Activated CD4-positive, alpha-beta T cell treated with anti-CD3 and anti-CD28 coated beads for 36 hours (primary cell): ENCODE measurements at regions not wholly inside any gene's neighbourhood (a gene's known extent, or its start where the extent isn't known, plus 50 kb on each side); places are given as distances from the start of the nearest gene placed in this dataset.

Source experiments
- ATAC-seq: fragments of 200-7000 bp; cut with Tn5 transposase; one replicate; pipeline ENCODE4 v1.10.0; 2021; ENCODE audit warnings: mild to moderate bottlenecking, moderate library complexity
- CTCF ChIA-PET: fragments of 350-600 bp; sonication (Branson Sonifier 250); formaldehyde crosslinking; loops from one replicate; lab custom pipeline; 2021; ENCODE audit warnings: antibody characterized with exemption; lab: Charles Lee
- POLR2A ChIA-PET: fragments of 350-600 bp; sonication (Branson Sonifier 250); formaldehyde crosslinking; loops from one replicate; lab custom pipeline; 2021; ENCODE audit warnings: antibody characterized with exemption, inconsistent platforms; lab: Charles Lee
- DNase-seq: peaks from one replicate; pipeline ENCODE4 v3.0.0-alpha.2; 2020
- H3K27ac Mint-ChIP-seq: one replicate; pipeline ENCODE4 v1.8.0; 2021; ENCODE audit warnings: mixed read lengths
- H3K27me3 Mint-ChIP-seq: one replicate; pipeline ENCODE4 v1.8.0; 2021; ENCODE audit warnings: mixed read lengths
- H3K36me3 Mint-ChIP-seq: one replicate; pipeline ENCODE4 v1.8.0; 2021; ENCODE audit warnings: low read depth, mixed read lengths
- H3K4me1 Mint-ChIP-seq: one replicate; pipeline ENCODE4 v1.8.0; 2021; ENCODE audit warnings: mixed read lengths
- H3K4me3 Mint-ChIP-seq: one replicate; pipeline ENCODE4 v1.8.0; 2021; ENCODE audit warnings: mild to moderate bottlenecking, moderate library complexity, mixed read lengths
- H3K9me3 Mint-ChIP-seq: one replicate; pipeline ENCODE4 v1.8.0; 2021; ENCODE audit warnings: low read depth, mixed read lengths
- intact Hi-C, 2 experiments: fragments of 100-400 bp; cut with DNase I in 1 of 2; cut with micrococcal nuclease in 1 of 2; formaldehyde crosslinking; loops; one replicate each; pipeline versions ENCODE4 v1.14.2 to v1.15.1; 2022 to 2024; cut with DNase I, micrococcal nuclease

GRCh38 chr11:131290185-131290584 lies 80.2 kb upstream of the NTM start:
- no peak overlapping the region for H3K27ac Mint-ChIP-seq
- ATAC-seq (no peak), DNase-seq (no peak)
- intact Hi-C loops: no loop called here
- H3K27me3 Mint-ChIP-seq: peaks cover 1% of the 10 kb centered on the region
- POLR2A ChIA-PET: no interaction called here
- no peak overlapping the region for H3K4me3 Mint-ChIP-seq
- peaks cover 2% of the 10 kb centered on the region for H3K9me3 Mint-ChIP-seq
- H3K36me3 Mint-ChIP-seq: no peaks in the 10 kb centered on the region
- no peaks in the 10 kb centered on the region for H3K4me1 Mint-ChIP-seq
- CTCF ChIA-PET: no interaction called here

GRCh38 chr11:131295986-131296385 lies 74.4 kb upstream of the NTM start:
- DNase-seq (no peak), ATAC-seq (no peak)
- Mint-ChIP-seq H3K27me3 (peaks cover 13% of the 10 kb centered on the region), H3K9me3 (peaks cover 5% of the 10 kb centered on the region), H3K27ac (no peak overlapping the region), H3K4me3 (no peak overlapping the region), H3K36me3 (no peaks in the 10 kb centered on the region), H3K4me1 (no peaks in the 10 kb centered on the region)
- intact Hi-C loops: no loop called here
- ChIA-PET CTCF (no interaction called here), POLR2A (no interaction called here)

- ATAC-seq (no peak), DNase-seq (no peak)
- ChIA-PET CTCF (no interaction called here), POLR2A (interaction anchor here (0.6 kb wide), 1 partner anchor 51 kb away, joined by 7 read pairs; no protein-coding TSS in a partner anchor)
- Mint-ChIP-seq H3K27ac (no peak overlapping the region), H3K27me3 (peaks cover 19% of the 10 kb centered on the region), H3K9me3 (peaks cover 5% of the 10 kb centered on the region), H3K4me3 (no peak overlapping the region), H3K36me3 (no peaks in the 10 kb centered on the region), H3K4me1 (no peaks in the 10 kb centered on the region)
- intact Hi-C loops: no loop called here
These were observed 73.0 kb upstream of the NTM start for GRCh38 chr11:131297441-131297840.

GRCh38 chr11:131299598-131300438 lies 70.6 kb upstream of the NTM start:
- CTCF ChIA-PET: no interaction called here
- Mint-ChIP-seq H3K4me3 (no peak overlapping the region), H3K9me3 (peaks cover 7% of the 10 kb centered on the region), H3K27me3 (peaks cover 19% of the 10 kb centered on the region), H3K27ac (no peak overlapping the region), H3K36me3 (no peaks in the 10 kb centered on the region), H3K4me1 (no peaks in the 10 kb centered on the region)
- intact Hi-C loops: no loop called here
- DNase-seq: no peak
- POLR2A ChIA-PET: no interaction called here
- ATAC-seq: no peak

GRCh38 chr11:131300439-131300717 lies 70.0 kb upstream of the NTM start:
- ATAC-seq (no peak), DNase-seq (no peak)
- Mint-ChIP-seq H3K27me3 (peaks cover 19% of the 10 kb centered on the region), H3K36me3 (no peaks in the 10 kb centered on the region), H3K4me1 (no peaks in the 10 kb centered on the region), H3K27ac (no peak overlapping the region), H3K4me3 (no peak overlapping the region), H3K9me3 (peaks cover 7% of the 10 kb centered on the region)
- ChIA-PET CTCF (no interaction called here), POLR2A (no interaction called here)
- intact Hi-C loops: no loop called here

GRCh38 chr11:131301306-131301705 lies 69.1 kb upstream of the NTM start:
- ATAC-seq (no peak), DNase-seq (no peak)
- Mint-ChIP-seq H3K4me3 (no peak overlapping the region), H3K9me3 (peaks cover 5% of the 10 kb centered on the region), H3K36me3 (no peaks in the 10 kb centered on the region), H3K27ac (no peak overlapping the region), H3K4me1 (no peaks in the 10 kb centered on the region), H3K27me3 (peaks cover 19% of the 10 kb centered on the region)
- ChIA-PET CTCF (no interaction called here), POLR2A (no interaction called here)
- intact Hi-C loops: no loop called here

- H3K9me3 Mint-ChIP-seq: peaks cover 4% of the 10 kb centered on the region
- no peak for ATAC-seq
- no peaks in the 10 kb centered on the region for H3K36me3 Mint-ChIP-seq
- no peak overlapping the region for H3K4me3 Mint-ChIP-seq
- peaks cover 16% of the 10 kb centered on the region for H3K27me3 Mint-ChIP-seq
- no peaks in the 10 kb centered on the region for H3K4me1 Mint-ChIP-seq
- no peak overlapping the region for H3K27ac Mint-ChIP-seq
- ChIA-PET POLR2A (no interaction called here), CTCF (interaction anchor here (0.8 kb wide), 1 partner anchor 19 kb away, joined by 3 read pairs; no protein-coding TSS in a partner anchor)
- DNase-seq: no peak
- intact Hi-C loops: no loop called here
These were observed 67.6 kb upstream of the NTM start for GRCh38 chr11:131302836-131303235.

- H3K27ac Mint-ChIP-seq: no peak overlapping the region
- POLR2A ChIA-PET: no interaction called here
- DNase-seq (no peak), ATAC-seq (no peak)
- H3K4me3 Mint-ChIP-seq: no peak overlapping the region
- H3K36me3 Mint-ChIP-seq: no peaks in the 10 kb centered on the region
- CTCF ChIA-PET: no interaction called here
- intact Hi-C loops: no loop called here
- no peaks in the 10 kb centered on the region for H3K4me1 Mint-ChIP-seq
- peaks cover 4% of the 10 kb centered on the region for H3K9me3 Mint-ChIP-seq
- peaks cover 16% of the 10 kb centered on the region for H3K27me3 Mint-ChIP-seq
These were observed 66.8 kb upstream of the NTM start for GRCh38 chr11:131303611-131304119.

GRCh38 chr11:131305005-131305404 lies 65.4 kb upstream of the NTM start:
- ChIA-PET POLR2A (no interaction called here), CTCF (interaction anchor here (0.9 kb wide), 1 partner anchor 29 kb away, joined by 5 read pairs; no protein-coding TSS in a partner anchor)
- Mint-ChIP-seq H3K36me3 (no peaks in the 10 kb centered on the region), H3K4me3 (no peak overlapping the region), H3K27me3 (peaks cover 13% of the 10 kb centered on the region), H3K9me3 (peaks cover 4% of the 10 kb centered on the region), H3K4me1 (no peaks in the 10 kb centered on the region), H3K27ac (no peak overlapping the region)
- ATAC-seq (no peak), DNase-seq (no peak)
- intact Hi-C loops: no loop called here

- intact Hi-C loops: no loop called here
- Mint-ChIP-seq H3K4me1 (no peaks in the 10 kb centered on the region), H3K9me3 (peaks cover 4% of the 10 kb centered on the region), H3K4me3 (no peak overlapping the region), H3K27me3 (no peaks in the 10 kb centered on the region), H3K27ac (no peak overlapping the region), H3K36me3 (no peaks in the 10 kb centered on the region)
- ATAC-seq: no peak
- ChIA-PET POLR2A (no interaction called here), CTCF (no interaction called here)
- no peak for DNase-seq
These were observed 62.9 kb upstream of the NTM start for GRCh38 chr11:131307506-131307905.

- Mint-ChIP-seq H3K27ac (no peak overlapping the region), H3K27me3 (peaks cover 2% of the 10 kb centered on the region), H3K4me1 (no peaks in the 10 kb centered on the region), H3K4me3 (no peak overlapping the region), H3K36me3 (no peaks in the 10 kb centered on the region), H3K9me3 (peaks cover 3% of the 10 kb centered on the region)
- no peak for DNase-seq
- no peak for ATAC-seq
- intact Hi-C loops: no loop called here
- CTCF ChIA-PET: no interaction called here
- POLR2A ChIA-PET: no interaction called here
These were observed 60.6 kb upstream of the NTM start for GRCh38 chr11:131309776-131310175.

GRCh38 chr11:131311776-131312514 lies 58.5 kb upstream of the NTM start:
- Mint-ChIP-seq H3K4me3 (no peak overlapping the region), H3K36me3 (no peaks in the 10 kb centered on the region), H3K9me3 (peaks cover 3% of the 10 kb centered on the region), H3K27ac (no peak overlapping the region), H3K4me1 (no peaks in the 10 kb centered on the region), H3K27me3 (peaks cover 2% of the 10 kb centered on the region)
- CTCF ChIA-PET: no interaction called here
- ATAC-seq (no peak), DNase-seq (no peak)
- POLR2A ChIA-PET: interaction anchor here (0.6 kb wide), 1 partner anchor 515 kb away, joined by 4 read pairs; no protein-coding TSS in a partner anchor
- intact Hi-C loops: no loop called here
